Rectal smooth muscle tissue (tissue), 1 donor: ENCODE measurements at regions not wholly inside any gene's neighbourhood (a gene's known extent, or its start where the extent isn't known, plus 50 kb on each side); places are given as distances from the start of the nearest gene placed in this dataset.

Experiments used
- H3K27ac ChIP-seq: one replicate; pipeline ENCODE4 v1.7.0; 2013; ENCODE audit warnings: low read depth, low read length, inconsistent platforms
- H3K27me3 ChIP-seq: one replicate; pipeline ENCODE4 v1.7.0; 2013; ENCODE audit warnings: low read length; ENCODE audit not compliant: control insufficient read depth, insufficient read depth
- H3K36me3 ChIP-seq: one replicate; pipeline ENCODE4 v1.7.0; 2013; ENCODE audit warnings: low read length; ENCODE audit not compliant: control insufficient read depth, insufficient read depth
- H3K4me1 ChIP-seq: one replicate; pipeline ENCODE4 v1.7.0; 2013; ENCODE audit warnings: low read length; ENCODE audit not compliant: control insufficient read depth, insufficient read depth
- H3K4me3 ChIP-seq: one replicate; pipeline ENCODE4 v1.7.0; 2013; ENCODE audit warnings: low read length
- H3K9ac ChIP-seq: one replicate; pipeline ENCODE4 v1.7.0; 2013; ENCODE audit warnings: low read length

- Histone ChIP-seq H3K27me3 (no peaks in the 10 kb centered on the region), H3K9ac (no peak overlapping the region), H3K4me1 (no peaks in the 10 kb centered on the region), H3K27ac (no peak overlapping the region), H3K36me3 (no peaks in the 10 kb centered on the region), H3K4me3 (no peak overlapping the region)
These were observed 1264.7 kb downstream of the PCDH7 start for GRCh38 chr4:31984872-31985271.

- H3K36me3 ChIP-seq, result no peaks in the 10 kb centered on the region
- no peaks in the 10 kb centered on the region for H3K4me1 ChIP-seq
- H3K4me3 ChIP-seq, result no peak overlapping the region
- H3K9ac ChIP-seq, result no peak overlapping the region
- H3K27me3 ChIP-seq, result no peaks in the 10 kb centered on the region
- H3K27ac ChIP-seq, result no peak overlapping the region
These were observed 1276.1 kb downstream of the PCDH7 start for GRCh38 chr4:31995943-31996901.

GRCh38 chr4:31998807-31999206 is 1278.6 kb downstream of the PCDH7 start:
- H3K9ac ChIP-seq, result no peak overlapping the region
- no peak overlapping the region for H3K27ac ChIP-seq
- no peak overlapping the region for H3K4me3 ChIP-seq
- no peaks in the 10 kb centered on the region for H3K36me3 ChIP-seq
- no peaks in the 10 kb centered on the region for H3K27me3 ChIP-seq
- no peaks in the 10 kb centered on the region for H3K4me1 ChIP-seq

- Histone ChIP-seq H3K27me3 (no peaks in the 10 kb centered on the region), H3K9ac (no peak overlapping the region), H3K4me1 (no peaks in the 10 kb centered on the region), H3K36me3 (no peaks in the 10 kb centered on the region), H3K4me3 (no peak overlapping the region), H3K27ac (no peak overlapping the region)
These were observed 1279.7 kb downstream of the PCDH7 start for GRCh38 chr4:31999848-32000247.

- H3K4me1 ChIP-seq, result no peaks in the 10 kb centered on the region
- H3K9ac ChIP-seq, result no peak overlapping the region
- no peak overlapping the region for H3K27ac ChIP-seq
- H3K4me3 ChIP-seq, result no peak overlapping the region
- H3K36me3 ChIP-seq, result no peaks in the 10 kb centered on the region
- H3K27me3 ChIP-seq, result no peaks in the 10 kb centered on the region
These were observed 1280.8 kb downstream of the PCDH7 start for GRCh38 chr4:32000846-32001488.

GRCh38 chr4:32002037-32002747 is 1282.0 kb downstream of the PCDH7 start:
- Histone ChIP-seq H3K36me3 (no peaks in the 10 kb centered on the region), H3K9ac (no peak overlapping the region), H3K27ac (no peak overlapping the region), H3K4me1 (no peaks in the 10 kb centered on the region), H3K27me3 (no peaks in the 10 kb centered on the region), H3K4me3 (no peak overlapping the region)

- H3K4me3 ChIP-seq, result no peak overlapping the region
- H3K36me3 ChIP-seq, result no peaks in the 10 kb centered on the region
- H3K27me3 ChIP-seq, result no peaks in the 10 kb centered on the region
- no peak overlapping the region for H3K27ac ChIP-seq
- H3K4me1 ChIP-seq, result no peaks in the 10 kb centered on the region
- H3K9ac ChIP-seq, result no peak overlapping the region
These were observed 1283.4 kb downstream of the PCDH7 start for GRCh38 chr4:32003548-32003947.

- Histone ChIP-seq H3K4me3 (no peak overlapping the region), H3K4me1 (no peaks in the 10 kb centered on the region), H3K27me3 (no peaks in the 10 kb centered on the region)
These were observed 1290.1 kb downstream of the PCDH7 start for GRCh38 chr4:32010221-32010620.

GRCh38 chr4:32022071-32022470 is 1301.9 kb downstream of the PCDH7 start:
- Histone ChIP-seq H3K4me1 (no peaks in the 10 kb centered on the region), H3K27ac (no peak overlapping the region), H3K36me3 (no peaks in the 10 kb centered on the region), H3K4me3 (no peak overlapping the region), H3K27me3 (no peaks in the 10 kb centered on the region), H3K9ac (no peak overlapping the region)

More at GRCh38 chr4:32010221-32010620, 1290.1 kb downstream of the PCDH7 start:
- H3K36me3 ChIP-seq, result no peaks in the 10 kb centered on the region
- no peak overlapping the region for H3K27ac ChIP-seq
- H3K9ac ChIP-seq, result no peak overlapping the region

- no peaks in the 10 kb centered on the region for H3K36me3 ChIP-seq
- H3K4me1 ChIP-seq, result no peaks in the 10 kb centered on the region
- H3K4me3 ChIP-seq, result no peak overlapping the region
- no peak overlapping the region for H3K9ac ChIP-seq
- no peak overlapping the region for H3K27ac ChIP-seq
- H3K27me3 ChIP-seq, result no peaks in the 10 kb centered on the region
These were observed 1305.8 kb downstream of the PCDH7 start for GRCh38 chr4:32025851-32026459.

GRCh38 chr4:32030406-32030805 is 1310.2 kb downstream of the PCDH7 start:
- Histone ChIP-seq H3K9ac (no peak overlapping the region), H3K4me1 (no peaks in the 10 kb centered on the region)

GRCh38 chr4:32031026-32031425 is 1310.9 kb downstream of the PCDH7 start:
- no peak overlapping the region for H3K9ac ChIP-seq
- no peaks in the 10 kb centered on the region for H3K27me3 ChIP-seq
- H3K4me3 ChIP-seq, result no peak overlapping the region
- no peaks in the 10 kb centered on the region for H3K4me1 ChIP-seq
- H3K36me3 ChIP-seq, result no peaks in the 10 kb centered on the region
- no peak overlapping the region for H3K27ac ChIP-seq

More at GRCh38 chr4:32030406-32030805, 1310.2 kb downstream of the PCDH7 start:
- Histone ChIP-seq H3K27me3 (no peaks in the 10 kb centered on the region), H3K36me3 (no peaks in the 10 kb centered on the region), H3K4me3 (no peak overlapping the region), H3K27ac (no peak overlapping the region)
